ENCODE measurements at regions not wholly inside any gene's neighbourhood (a gene's known extent, or its start where the extent isn't known, plus 50 kb on each side); places are given as distances from the start of the nearest gene placed in this dataset.

GRCh38 chr18:64713284-64713683 lies 564.4 kb upstream of the LINC00305 start:
- H3K4me3 ChIP-seq (replicated peaks; ENCODE audit: insufficient read depth, low read length), result no peak overlapping the region
- H3K27ac ChIP-seq (replicated peaks), result peak overlapping the region; percentile 44
- H3K27me3 ChIP-seq (ENCODE audit: insufficient read depth, poor library complexity, severe bottlenecking), result no peaks in the 10 kb centered on the region
- TF ChIP-seq GABPA (IDR thresholded peaks at IDR 0.05; ENCODE audit: low read depth) (no peak), SPI1 (IDR thresholded peaks at IDR 0.05; ENCODE audit: borderline replicate concordance, low read depth) (peak; percentile 45; the same call in 1 of the 2 replicates), POLR2AphosphoS5 (IDR thresholded peaks at IDR 0.05; ENCODE audit: low read depth) (no peak), CTCF (IDR thresholded peaks at IDR 0.05; ENCODE audit: insufficient read depth, low read length) (no peak), REST (IDR thresholded peaks at IDR 0.05; ENCODE audit: insufficient replicate concordance, low read depth) (no peak)
- DNase-seq (ENCODE audit: low read depth in 1 of 2, low spot score in 1 of 2), result peak; percentile 69 to 72

- no peaks in the 10 kb centered on the region for H3K27me3 ChIP-seq (ENCODE audit: insufficient read depth, poor library complexity, severe bottlenecking)
- H3K4me3 ChIP-seq (replicated peaks; ENCODE audit: insufficient read depth, low read length), result no peak overlapping the region
- no peak for DNase-seq (ENCODE audit: low read depth in 1 of 2, low spot score in 1 of 2)
- no peak for TF ChIP-seq POLR2AphosphoS5 (IDR thresholded peaks at IDR 0.05; ENCODE audit: low read depth)
- no peak for TF ChIP-seq CTCF (IDR thresholded peaks at IDR 0.05; ENCODE audit: insufficient read depth, low read length)
- no peak for TF ChIP-seq REST (IDR thresholded peaks at IDR 0.05; ENCODE audit: insufficient replicate concordance, low read depth)
- no peak for TF ChIP-seq SPI1 (IDR thresholded peaks at IDR 0.05; ENCODE audit: borderline replicate concordance, low read depth)
- no peak for TF ChIP-seq GABPA (IDR thresholded peaks at IDR 0.05; ENCODE audit: low read depth)
- no peak overlapping the region for H3K27ac ChIP-seq (replicated peaks)
These were observed 563.1 kb upstream of the LINC00305 start for GRCh38 chr18:64712035-64712434.

- no peak for DNase-seq (ENCODE audit: low read depth in 1 of 2, low spot score in 1 of 2)
- H3K4me3 ChIP-seq (replicated peaks; ENCODE audit: insufficient read depth, low read length), result no peak overlapping the region
- no peaks in the 10 kb centered on the region for H3K27me3 ChIP-seq (ENCODE audit: insufficient read depth, poor library complexity, severe bottlenecking)
- TF ChIP-seq POLR2AphosphoS5 (IDR thresholded peaks at IDR 0.05; ENCODE audit: low read depth) (no peak), REST (IDR thresholded peaks at IDR 0.05; ENCODE audit: insufficient replicate concordance, low read depth) (no peak), CTCF (IDR thresholded peaks at IDR 0.05; ENCODE audit: insufficient read depth, low read length) (no peak), SPI1 (IDR thresholded peaks at IDR 0.05; ENCODE audit: borderline replicate concordance, low read depth) (no peak), GABPA (IDR thresholded peaks at IDR 0.05; ENCODE audit: low read depth) (no peak)
- H3K27ac ChIP-seq (replicated peaks), result no peak overlapping the region
These were observed 561.4 kb upstream of the LINC00305 start for GRCh38 chr18:64710105-64710861.
